ENCODE measurements at regions not wholly inside any gene's neighbourhood (a gene's known extent, or its start where the extent isn't known, plus 50 kb on each side); places are given as distances from the start of the nearest gene placed in this dataset.

DNA sequence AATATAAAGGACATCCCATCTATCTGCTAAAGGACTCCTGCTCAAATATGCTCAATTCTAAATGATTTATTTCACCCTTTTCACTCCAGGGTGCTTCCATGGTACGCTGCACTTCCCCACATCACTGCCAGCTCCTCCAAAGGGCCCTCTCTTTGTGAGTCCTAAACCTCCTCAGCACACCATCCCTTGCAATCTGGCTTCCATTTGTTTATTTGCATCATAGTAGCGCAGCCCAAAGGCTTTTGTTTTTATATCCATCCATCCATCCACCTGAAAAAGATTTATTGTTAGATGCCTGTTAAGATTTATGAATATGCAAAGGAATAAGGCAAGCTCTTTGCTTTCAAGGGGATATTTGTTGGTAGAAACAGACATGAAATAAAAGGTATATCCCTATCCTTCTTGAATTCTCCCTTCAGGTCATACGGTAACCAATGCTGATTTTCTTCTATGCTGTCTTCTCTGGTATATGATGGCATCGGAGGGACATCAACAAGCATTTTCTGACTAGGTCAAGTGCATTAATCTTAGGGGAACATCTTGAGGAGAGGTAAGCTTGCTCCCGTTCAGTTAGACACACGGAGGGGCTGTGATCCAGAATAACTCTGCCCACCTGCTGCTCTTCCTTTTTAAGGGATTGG lies 397.6 kb downstream of the LIG4 start:
- H3K9ac ChIP-seq (ENCODE audit: insufficient read depth in 1 of 2, low read length in 2 of 2) = no peak overlapping the region
- H3K4me3 ChIP-seq = no peak overlapping the region
- no peaks in the 10 kb centered on the region for H3K27me3 ChIP-seq (ENCODE audit: control insufficient read depth in 3 of 3, insufficient read depth in 3 of 3, low read length in 2 of 3)
- DNase-seq (no peak), ATAC-seq (ENCODE audit: insufficient read depth, low FRiP score) (no peak)
- TF ChIP-seq, protein P1, sequence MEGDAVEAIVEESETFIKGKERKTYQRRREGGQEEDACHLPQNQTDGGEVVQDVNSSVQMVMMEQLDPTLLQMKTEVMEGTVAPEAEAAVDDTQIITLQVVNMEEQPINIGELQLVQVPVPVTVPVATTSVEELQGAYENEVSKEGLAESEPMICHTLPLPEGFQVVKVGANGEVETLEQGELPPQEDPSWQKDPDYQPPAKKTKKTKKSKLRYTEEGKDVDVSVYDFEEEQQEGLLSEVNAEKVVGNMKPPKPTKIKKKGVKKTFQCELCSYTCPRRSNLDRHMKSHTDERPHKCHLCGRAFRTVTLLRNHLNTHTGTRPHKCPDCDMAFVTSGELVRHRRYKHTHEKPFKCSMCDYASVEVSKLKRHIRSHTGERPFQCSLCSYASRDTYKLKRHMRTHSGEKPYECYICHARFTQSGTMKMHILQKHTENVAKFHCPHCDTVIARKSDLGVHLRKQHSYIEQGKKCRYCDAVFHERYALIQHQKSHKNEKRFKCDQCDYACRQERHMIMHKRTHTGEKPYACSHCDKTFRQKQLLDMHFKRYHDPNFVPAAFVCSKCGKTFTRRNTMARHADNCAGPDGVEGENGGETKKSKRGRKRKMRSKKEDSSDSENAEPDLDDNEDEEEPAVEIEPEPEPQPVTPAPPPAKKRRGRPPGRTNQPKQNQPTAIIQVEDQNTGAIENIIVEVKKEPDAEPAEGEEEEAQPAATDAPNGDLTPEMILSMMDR (IDR thresholded peaks at IDR 0.05; ENCODE audit: control extremely low read depth, extremely low read depth) = no peak
- WGBS, 2 donors = 85 to 87% methylated on average over 6 of the region's 6 CpGs
- H3K9me3 ChIP-seq (ENCODE audit: control insufficient read depth in 4 of 4, insufficient read depth in 3 of 4, low read length in 3 of 4) = no peaks in the 10 kb centered on the region
- H3K36me3 ChIP-seq (ENCODE audit: control insufficient read depth in 4 of 4, insufficient read depth in 4 of 4, low read length in 4 of 4) = no peaks in the 10 kb centered on the region
- no peak overlapping the region for H3K27ac ChIP-seq (ENCODE audit: low read depth in 1 of 2, low read length in 1 of 2)
- peaks cover 0 to 8% (median 0%) of the 10 kb centered on the region in 5 donors for H3K4me1 ChIP-seq (ENCODE audit: control insufficient read depth in 5 of 5, insufficient read depth in 5 of 5, low read length in 5 of 5)

DNA sequence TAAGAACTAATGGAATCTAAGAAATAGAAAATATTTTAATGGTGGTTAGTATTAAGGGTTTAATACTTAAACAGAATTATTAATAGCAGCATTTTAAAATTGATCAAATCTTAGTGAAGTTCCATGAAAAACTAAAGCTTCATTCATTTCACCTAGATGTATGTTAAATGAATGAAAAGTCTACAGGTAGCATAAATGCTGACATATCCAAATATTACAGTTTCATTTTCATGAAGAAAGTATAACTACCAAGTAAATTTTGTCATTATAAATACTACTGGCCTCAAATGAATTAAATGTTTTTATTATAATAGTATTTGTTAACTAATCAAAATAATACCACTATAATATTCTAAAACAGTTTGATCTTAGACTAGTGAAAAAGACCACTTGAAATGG lies 403.3 kb downstream of the LIG4 start:
- H3K36me3 ChIP-seq (ENCODE audit: control insufficient read depth in 4 of 4, insufficient read depth in 4 of 4, low read length in 4 of 4) = no peaks in the 10 kb centered on the region
- H3K9me3 ChIP-seq (ENCODE audit: control insufficient read depth in 4 of 4, insufficient read depth in 3 of 4, low read length in 3 of 4) = no peaks in the 10 kb centered on the region
- DNase-seq = no peak
- no peak overlapping the region for H3K27ac ChIP-seq (ENCODE audit: low read depth in 1 of 2, low read length in 1 of 2)
- ATAC-seq (ENCODE audit: insufficient read depth, low FRiP score) = no peak
- no peaks in the 10 kb centered on the region for H3K4me1 ChIP-seq (ENCODE audit: control insufficient read depth in 5 of 5, insufficient read depth in 5 of 5, low read length in 5 of 5)
- no peak overlapping the region for H3K4me3 ChIP-seq
- TF ChIP-seq, protein P1 (IDR thresholded peaks at IDR 0.05; ENCODE audit: control extremely low read depth, extremely low read depth) = no peak
- no peaks in the 10 kb centered on the region for H3K27me3 ChIP-seq (ENCODE audit: control insufficient read depth in 3 of 3, insufficient read depth in 3 of 3, low read length in 2 of 3)
- no peak overlapping the region for H3K9ac ChIP-seq (ENCODE audit: insufficient read depth in 1 of 2, low read length in 2 of 2)

DNA sequence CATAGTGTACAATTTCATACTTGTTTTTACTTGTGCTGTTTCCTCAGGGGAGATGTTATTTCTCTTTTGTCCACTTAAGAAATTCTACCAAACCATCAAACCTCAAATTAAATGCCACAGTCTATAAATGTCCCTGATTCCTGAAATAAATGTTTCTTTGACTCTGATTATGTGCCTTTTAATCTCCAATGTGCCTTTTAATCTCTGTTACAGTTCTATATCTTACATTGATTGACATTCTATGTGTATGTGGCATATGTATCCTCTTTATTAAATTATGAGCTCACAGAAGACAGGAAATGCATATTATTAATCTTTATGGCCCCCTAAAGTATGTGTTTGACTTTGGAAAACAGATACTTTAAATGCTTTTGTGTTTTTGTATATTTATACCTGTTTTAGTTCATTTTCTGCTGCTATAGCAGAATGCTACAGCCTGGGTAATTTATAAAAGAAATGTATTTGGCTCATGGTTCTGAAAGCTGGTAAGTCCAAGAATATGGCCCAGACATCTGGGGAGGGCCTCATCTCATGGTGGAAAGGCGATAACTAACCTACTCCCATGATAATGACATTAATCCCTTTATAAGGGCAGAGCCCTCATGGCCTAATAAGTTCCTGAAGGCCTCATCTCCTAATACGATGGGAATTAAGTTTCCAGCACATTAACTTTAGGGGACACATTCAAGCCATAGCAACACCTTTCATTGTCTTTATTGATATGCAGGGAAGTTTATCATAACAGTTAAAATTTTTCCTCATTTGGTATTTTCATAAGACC lies 403.9 kb downstream of the LIG4 start:
- H3K9ac ChIP-seq (ENCODE audit: insufficient read depth in 1 of 2, low read length in 2 of 2) = no peak overlapping the region
- TF ChIP-seq, protein P1 (IDR thresholded peaks at IDR 0.05; ENCODE audit: control extremely low read depth, extremely low read depth) = no peak
- H3K4me1 ChIP-seq (ENCODE audit: control insufficient read depth in 5 of 5, insufficient read depth in 5 of 5, low read length in 5 of 5) = no peaks in the 10 kb centered on the region
- DNase-seq (no peak), ATAC-seq (ENCODE audit: insufficient read depth, low FRiP score) (no peak)
- no peak overlapping the region for H3K27ac ChIP-seq (ENCODE audit: low read depth in 1 of 2, low read length in 1 of 2)
- no peaks in the 10 kb centered on the region for H3K27me3 ChIP-seq (ENCODE audit: control insufficient read depth in 3 of 3, insufficient read depth in 3 of 3, low read length in 2 of 3)
- no peak overlapping the region for H3K4me3 ChIP-seq
- no peaks in the 10 kb centered on the region for H3K36me3 ChIP-seq (ENCODE audit: control insufficient read depth in 4 of 4, insufficient read depth in 4 of 4, low read length in 4 of 4)
- WGBS, 2 donors = 87 to 91% methylated on average over 2 of the region's 2 CpGs
- no peaks in the 10 kb centered on the region for H3K9me3 ChIP-seq (ENCODE audit: control insufficient read depth in 4 of 4, insufficient read depth in 3 of 4, low read length in 3 of 4)

All from lung (tissue), 11 donors.